SK-N-SH (cell line): ENCODE measurements at regions not wholly inside any gene's neighbourhood (a gene's known extent, or its start where the extent isn't known, plus 50 kb on each side); places are given as distances from the start of the nearest gene placed in this dataset.

Source experiments
- CTCF ChIA-PET: fragments of 300-600, 350-600 bp; formaldehyde crosslinking; extraction: SDS; loops from one replicate; lab custom pipeline; 2021; lab: Yijun Ruan, JAX
- POLR2A ChIA-PET: fragments of 350-600 bp; sonication (Branson Sonifier 250); formaldehyde crosslinking; extraction: SDS; loops from one replicate; lab custom pipeline; 2020; ENCODE audit warnings: antibody characterized with exemption, inconsistent platforms; lab: Yijun Ruan, JAX
- DNase-seq: peaks from one replicate; pipeline ENCODE4 v3.0.0; 2012
- H2AFZ ChIP-seq: fragments of 200-600 bp; sonication (generic); 2 replicates; pipeline ENCODE4 v1.8.1; 2016; ENCODE audit warnings: antibody characterized with exemption, mild to moderate bottlenecking, low read depth
- H3F3A ChIP-seq: fragments of 200-600 bp; sonication (generic); replicated peaks from 2 replicates; pipeline ENCODE3; 2016; ENCODE audit warnings: antibody characterized with exemption, mild to moderate bottlenecking; ENCODE audit not compliant: insufficient read depth
- H3K27ac ChIP-seq, 2 experiments: fragments of 200-500 bp in 1 of 2; fragments of 200-600 bp in 1 of 2; sonication (Bioruptor generic) in 1 of 2; sonication (generic), shearing (Covaris generic) in 1 of 2; 2 replicates each; pipeline versions ENCODE4 v1.5.1 to v1.6.1; 2014 to 2016; ENCODE audit warnings: low read depth in 2 of 2, inconsistent platforms in 1 of 2, low read length in 1 of 2, mild to moderate bottlenecking in 1 of 2, mixed read lengths in 1 of 2
- H3K27me3 ChIP-seq: fragments of 200-600 bp; sonication (generic), shearing (Covaris generic); 2 replicates; pipeline ENCODE4 v1.6.1; 2016; ENCODE audit warnings: mixed run types; ENCODE audit not compliant: insufficient read depth
- H3K36me3 ChIP-seq, 2 experiments: fragments of 200-500 bp in 1 of 2; fragments of 200-600 bp in 1 of 2; sonication (Bioruptor generic) in 1 of 2; sonication (generic) in 1 of 2; replicated peaks in 1 of 2; 2 replicates each; pipeline versions ENCODE3 to v1.5.1; 2014 to 2016; ENCODE audit warnings: low read length in 1 of 2, mild to moderate bottlenecking in 1 of 2; ENCODE audit not compliant: insufficient read depth in 2 of 2, control insufficient read depth in 1 of 2
- H3K4me1 ChIP-seq, 2 experiments: fragments of 200-500 bp in 1 of 2; fragments of 200-600 bp in 1 of 2; sonication (Bioruptor generic) in 1 of 2; sonication (generic), shearing (Covaris generic) in 1 of 2; 2 replicates each; pipeline versions ENCODE4 v1.5.1 to v1.6.1; 2014 to 2016; ENCODE audit warnings: low read depth in 1 of 2, low read length in 1 of 2, mixed run types in 1 of 2; ENCODE audit not compliant: insufficient read depth in 2 of 2, control insufficient read depth in 1 of 2
- H3K4me2 ChIP-seq: fragments of 200-600 bp; sonication (generic), shearing (Covaris generic); 2 replicates; pipeline ENCODE4 v1.6.1; 2017; ENCODE audit warnings: mixed run types
- H3K4me3 ChIP-seq, 2 experiments: fragments of 200-500 bp in 1 of 2; fragments of 200-600 bp in 1 of 2; sonication (Bioruptor generic) in 1 of 2; sonication (generic), shearing (Covaris generic) in 1 of 2; 2 replicates each; pipeline versions ENCODE4 v1.5.1 to v1.8.1; 2014 to 2016; ENCODE audit warnings: low read depth in 2 of 2, inconsistent platforms in 1 of 2, low read length in 1 of 2, mild to moderate bottlenecking in 1 of 2, mixed read lengths in 1 of 2, moderate library complexity in 1 of 2
- H3K79me2 ChIP-seq: fragments of 200-600 bp; sonication (generic); 2 replicates; pipeline ENCODE4 v1.8.1; 2017; ENCODE audit warnings: mild to moderate bottlenecking; ENCODE audit not compliant: insufficient read depth
- H3K9ac ChIP-seq: fragments of 200-600 bp; sonication (generic); 2 replicates; pipeline ENCODE4 v1.6.1; 2017; ENCODE audit warnings: mixed run types
- H3K9me2 ChIP-seq: fragments of 200-600 bp; sonication (generic); 2 replicates; pipeline ENCODE4 v1.6.1; 2017; ENCODE audit warnings: mixed run types
- H3K9me3 ChIP-seq: fragments of 200-600 bp; sonication (generic); 2 replicates; pipeline ENCODE4 v1.6.1; 2017; ENCODE audit warnings: mixed run types, mild to moderate bottlenecking, moderate library complexity
- H4K20me1 ChIP-seq: fragments of 200-600 bp; sonication (generic); 2 replicates; pipeline ENCODE4 v1.6.1; 2017; ENCODE audit warnings: mild to moderate bottlenecking, mixed run types; ENCODE audit not compliant: insufficient read depth
- ELF1 ChIP-seq: IDR thresholded peaks from 2 replicates; pipeline ENCODE4 v1.4.0; 2012
- EZH2phosphoT487 ChIP-seq: fragments of 200-600 bp; sonication (generic); IDR thresholded peaks from 2 replicates; pipeline ENCODE4 v1.6.1; 2017; ENCODE audit warnings: low read depth, mixed run types, mild to moderate bottlenecking, antibody characterized with exemption, moderate library complexity, borderline replicate concordance
- FOSL2 ChIP-seq: IDR thresholded peaks from 2 replicates; pipeline ENCODE4 v1.4.0; 2012; ENCODE audit warnings: low read depth, mild to moderate bottlenecking, moderate library complexity, borderline replicate concordance
- NFIC ChIP-seq: IDR thresholded peaks from 2 replicates; pipeline ENCODE4 v1.4.0; 2012; ENCODE audit warnings: borderline replicate concordance
- NRF1 ChIP-seq: IDR thresholded peaks from 2 replicates; pipeline ENCODE4 v1.6.1; 2012; ENCODE audit warnings: low read depth, mild to moderate bottlenecking, low read length
- POLR2AphosphoS5 ChIP-seq: IDR thresholded peaks from 2 replicates; pipeline ENCODE4 v1.6.1; 2012; ENCODE audit warnings: low read depth, low read length
- RCOR1 ChIP-seq: fragments of 150-350 bp; IDR thresholded peaks from 2 replicates; pipeline ENCODE4 v1.6.1; 2017; ENCODE audit warnings: antibody characterized with exemption, low read length
- RFX5 ChIP-seq: IDR thresholded peaks from 2 replicates; pipeline ENCODE4 v1.6.1; 2012; ENCODE audit warnings: mild to moderate bottlenecking, improper control_type of control experiment, low read length
- RXRA ChIP-seq: IDR thresholded peaks from 2 replicates; pipeline ENCODE4 v1.4.0; 2012; ENCODE audit warnings: low read depth, mild to moderate bottlenecking, borderline replicate concordance
- SIN3A ChIP-seq: IDR thresholded peaks from 2 replicates; pipeline ENCODE4 v1.6.1; 2012; ENCODE audit warnings: low read depth, mild to moderate bottlenecking, low read length, moderate library complexity, borderline replicate concordance
- TAF1 ChIP-seq: IDR thresholded peaks from 2 replicates; pipeline ENCODE4 v1.6.1; 2012; ENCODE audit warnings: low read depth, mild to moderate bottlenecking, low read length, moderate library complexity, borderline replicate concordance
- TCF12 ChIP-seq: IDR thresholded peaks from 2 replicates; pipeline ENCODE4 v1.4.0; 2012
- YY1 ChIP-seq: IDR thresholded peaks from 2 replicates; pipeline ENCODE4 v1.4.0; 2012; ENCODE audit warnings: low read depth, mild to moderate bottlenecking
- WGBS: methylation state at CpG from one replicate; pipeline ENCODE4 v1.1.6; 2017; ENCODE audit warnings: low lambda C conversion rate; 5-methylcytosine and 5-hydroxymethylcytosine counted together
- TF ChIP-seq, protein P1 (sequence below): IDR thresholded peaks from 2 replicates; pipeline ENCODE4 v1.6.1; 2012; ENCODE audit warnings: mild to moderate bottlenecking, low read depth, low read length, moderate library complexity
- TF ChIP-seq, protein P2 (sequence below): IDR thresholded peaks from 2 replicates; pipeline ENCODE4 v1.4.0; 2012; ENCODE audit warnings: low read depth, borderline replicate concordance
- TF ChIP-seq, protein P3 (sequence below): fragments of 200-600 bp; sonication (generic); IDR thresholded peaks from 2 replicates; pipeline ENCODE4 v1.6.1; 2017; ENCODE audit warnings: antibody characterized with exemption, mild to moderate bottlenecking, moderate library complexity
- TF ChIP-seq, protein P4 (sequence below): fragments of 150-350 bp; IDR thresholded peaks from 2 replicates; pipeline ENCODE4 v1.6.1; 2017; ENCODE audit warnings: antibody characterized with exemption, low read length, low read depth, borderline replicate concordance

DNA sequence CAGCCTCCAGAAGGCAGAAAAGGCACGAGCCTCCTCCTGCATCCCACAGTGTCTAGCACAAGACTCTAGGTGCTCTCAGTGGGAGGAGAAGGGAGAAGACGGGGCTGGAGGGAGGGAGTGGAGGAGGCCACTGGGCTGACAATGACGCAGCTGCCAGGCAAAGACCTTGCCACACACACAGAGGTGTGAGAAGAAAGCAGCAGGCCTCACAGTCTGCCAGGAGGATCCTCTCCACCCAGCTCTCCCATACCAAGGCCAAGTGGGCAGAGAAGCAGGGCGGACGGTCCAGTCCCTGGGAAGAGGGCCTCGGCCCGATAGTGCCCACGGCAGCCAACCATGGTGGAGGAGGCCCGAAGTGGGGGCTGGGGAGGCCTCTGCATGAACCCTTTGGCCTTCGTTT, 78.9 kb downstream of the NCOR2 start:
- WGBS: 90% methylated on average over 9 of the region's 10 CpGs
- TF ChIP-seq, protein P1, sequence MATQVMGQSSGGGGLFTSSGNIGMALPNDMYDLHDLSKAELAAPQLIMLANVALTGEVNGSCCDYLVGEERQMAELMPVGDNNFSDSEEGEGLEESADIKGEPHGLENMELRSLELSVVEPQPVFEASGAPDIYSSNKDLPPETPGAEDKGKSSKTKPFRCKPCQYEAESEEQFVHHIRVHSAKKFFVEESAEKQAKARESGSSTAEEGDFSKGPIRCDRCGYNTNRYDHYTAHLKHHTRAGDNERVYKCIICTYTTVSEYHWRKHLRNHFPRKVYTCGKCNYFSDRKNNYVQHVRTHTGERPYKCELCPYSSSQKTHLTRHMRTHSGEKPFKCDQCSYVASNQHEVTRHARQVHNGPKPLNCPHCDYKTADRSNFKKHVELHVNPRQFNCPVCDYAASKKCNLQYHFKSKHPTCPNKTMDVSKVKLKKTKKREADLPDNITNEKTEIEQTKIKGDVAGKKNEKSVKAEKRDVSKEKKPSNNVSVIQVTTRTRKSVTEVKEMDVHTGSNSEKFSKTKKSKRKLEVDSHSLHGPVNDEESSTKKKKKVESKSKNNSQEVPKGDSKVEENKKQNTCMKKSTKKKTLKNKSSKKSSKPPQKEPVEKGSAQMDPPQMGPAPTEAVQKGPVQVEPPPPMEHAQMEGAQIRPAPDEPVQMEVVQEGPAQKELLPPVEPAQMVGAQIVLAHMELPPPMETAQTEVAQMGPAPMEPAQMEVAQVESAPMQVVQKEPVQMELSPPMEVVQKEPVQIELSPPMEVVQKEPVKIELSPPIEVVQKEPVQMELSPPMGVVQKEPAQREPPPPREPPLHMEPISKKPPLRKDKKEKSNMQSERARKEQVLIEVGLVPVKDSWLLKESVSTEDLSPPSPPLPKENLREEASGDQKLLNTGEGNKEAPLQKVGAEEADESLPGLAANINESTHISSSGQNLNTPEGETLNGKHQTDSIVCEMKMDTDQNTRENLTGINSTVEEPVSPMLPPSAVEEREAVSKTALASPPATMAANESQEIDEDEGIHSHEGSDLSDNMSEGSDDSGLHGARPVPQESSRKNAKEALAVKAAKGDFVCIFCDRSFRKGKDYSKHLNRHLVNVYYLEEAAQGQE: no peak
- TF ChIP-seq TCF12 (no peak), TAF1 (no peak), RXRA (no peak), RFX5 (no peak), EZH2phosphoT487 (no peak), NRF1 (no peak), SIN3A (no peak), RCOR1 (no peak), YY1 (no peak), NFIC (no peak), FOSL2 (no peak), ELF1 (no peak), POLR2AphosphoS5 (no peak)
- TF ChIP-seq, protein P2, sequence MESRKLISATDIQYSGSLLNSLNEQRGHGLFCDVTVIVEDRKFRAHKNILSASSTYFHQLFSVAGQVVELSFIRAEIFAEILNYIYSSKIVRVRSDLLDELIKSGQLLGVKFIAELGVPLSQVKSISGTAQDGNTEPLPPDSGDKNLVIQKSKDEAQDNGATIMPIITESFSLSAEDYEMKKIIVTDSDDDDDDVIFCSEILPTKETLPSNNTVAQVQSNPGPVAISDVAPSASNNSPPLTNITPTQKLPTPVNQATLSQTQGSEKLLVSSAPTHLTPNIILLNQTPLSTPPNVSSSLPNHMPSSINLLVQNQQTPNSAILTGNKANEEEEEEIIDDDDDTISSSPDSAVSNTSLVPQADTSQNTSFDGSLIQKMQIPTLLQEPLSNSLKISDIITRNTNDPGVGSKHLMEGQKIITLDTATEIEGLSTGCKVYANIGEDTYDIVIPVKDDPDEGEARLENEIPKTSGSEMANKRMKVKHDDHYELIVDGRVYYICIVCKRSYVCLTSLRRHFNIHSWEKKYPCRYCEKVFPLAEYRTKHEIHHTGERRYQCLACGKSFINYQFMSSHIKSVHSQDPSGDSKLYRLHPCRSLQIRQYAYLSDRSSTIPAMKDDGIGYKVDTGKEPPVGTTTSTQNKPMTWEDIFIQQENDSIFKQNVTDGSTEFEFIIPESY: no peak
- TF ChIP-seq, protein P3, sequence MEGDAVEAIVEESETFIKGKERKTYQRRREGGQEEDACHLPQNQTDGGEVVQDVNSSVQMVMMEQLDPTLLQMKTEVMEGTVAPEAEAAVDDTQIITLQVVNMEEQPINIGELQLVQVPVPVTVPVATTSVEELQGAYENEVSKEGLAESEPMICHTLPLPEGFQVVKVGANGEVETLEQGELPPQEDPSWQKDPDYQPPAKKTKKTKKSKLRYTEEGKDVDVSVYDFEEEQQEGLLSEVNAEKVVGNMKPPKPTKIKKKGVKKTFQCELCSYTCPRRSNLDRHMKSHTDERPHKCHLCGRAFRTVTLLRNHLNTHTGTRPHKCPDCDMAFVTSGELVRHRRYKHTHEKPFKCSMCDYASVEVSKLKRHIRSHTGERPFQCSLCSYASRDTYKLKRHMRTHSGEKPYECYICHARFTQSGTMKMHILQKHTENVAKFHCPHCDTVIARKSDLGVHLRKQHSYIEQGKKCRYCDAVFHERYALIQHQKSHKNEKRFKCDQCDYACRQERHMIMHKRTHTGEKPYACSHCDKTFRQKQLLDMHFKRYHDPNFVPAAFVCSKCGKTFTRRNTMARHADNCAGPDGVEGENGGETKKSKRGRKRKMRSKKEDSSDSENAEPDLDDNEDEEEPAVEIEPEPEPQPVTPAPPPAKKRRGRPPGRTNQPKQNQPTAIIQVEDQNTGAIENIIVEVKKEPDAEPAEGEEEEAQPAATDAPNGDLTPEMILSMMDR: no peak
- TF ChIP-seq, protein P4, sequence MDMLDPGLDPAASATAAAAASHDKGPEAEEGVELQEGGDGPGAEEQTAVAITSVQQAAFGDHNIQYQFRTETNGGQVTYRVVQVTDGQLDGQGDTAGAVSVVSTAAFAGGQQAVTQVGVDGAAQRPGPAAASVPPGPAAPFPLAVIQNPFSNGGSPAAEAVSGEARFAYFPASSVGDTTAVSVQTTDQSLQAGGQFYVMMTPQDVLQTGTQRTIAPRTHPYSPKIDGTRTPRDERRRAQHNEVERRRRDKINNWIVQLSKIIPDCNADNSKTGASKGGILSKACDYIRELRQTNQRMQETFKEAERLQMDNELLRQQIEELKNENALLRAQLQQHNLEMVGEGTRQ: no peak
- peaks cover 0 to 53% of the 10 kb centered on the region in 2 experiments; a peak in 1 of 4 replicates for H3K4me1 ChIP-seq
- peaks cover 87% of the 10 kb centered on the region for H4K20me1 ChIP-seq
- no peaks in the 10 kb centered on the region for H3K9me2 ChIP-seq
- DNase-seq: no peak
- peak overlapping the region in 1 of 2 experiments; percentile 8; a peak in 1 of 4 replicates for H3K27ac ChIP-seq
- CTCF ChIA-PET: interaction anchor here (0.8 to 1.0 kb wide), 3 partner anchors 205 to 456 kb away, joined by 3 to 5 read pairs (median 3); no protein-coding TSS in a partner anchor
- POLR2A ChIA-PET: no interaction called here
- H3K4me2 ChIP-seq: no peak overlapping the region
- H3F3A ChIP-seq: no peaks in the 10 kb centered on the region
- H3K27me3 ChIP-seq: no peaks in the 10 kb centered on the region
- H3K9ac ChIP-seq: no peak overlapping the region
- no peaks in the 10 kb centered on the region for H3K9me3 ChIP-seq
- peaks cover 63% of the 10 kb centered on the region for H3K79me2 ChIP-seq
- H2AFZ ChIP-seq: no peak overlapping the region
- H3K4me3 ChIP-seq: no peak overlapping the region
- H3K36me3 ChIP-seq: peaks cover 15 to 36% of the 10 kb centered on the region in 2 experiments
